HCT116 (cell line): ENCODE measurements at regions not wholly inside any gene's neighbourhood (a gene's known extent, or its start where the extent isn't known, plus 50 kb on each side); places are given as distances from the start of the nearest gene placed in this dataset.

Experiments
- CTCF ChIP-seq, 3 experiments: fragments of 200-600 bp in 1 of 3; sonication (generic) in 1 of 3; IDR thresholded peaks in 2 of 3; conservative IDR thresholded peaks in 1 of 3; 2 replicates each; pipeline ENCODE4 v1.5.1; 2012 to 2017; ENCODE audit warnings: low read depth in 2 of 3, low read length in 2 of 3, antibody characterized with exemption in 1 of 3, borderline replicate concordance in 1 of 3, control low read depth in 1 of 3, mild to moderate bottlenecking in 1 of 3, mixed read lengths in 1 of 3, mixed run types in 1 of 3, moderate library complexity in 1 of 3; ENCODE audit not compliant: insufficient read depth in 1 of 3
- EZH2 ChIP-seq: fragments of 200-600 bp; sonication (generic); IDR thresholded peaks from 2 replicates; pipeline ENCODE4 v1.6.1; 2017; ENCODE audit warnings: antibody characterized with exemption, mixed run types
- POLR2A ChIP-seq: IDR thresholded peaks from 2 replicates; pipeline ENCODE4 v1.7.0; 2011; ENCODE audit warnings: borderline replicate concordance; ENCODE audit not compliant: insufficient read depth, insufficient read length; ENCODE audit errors: extremely low read depth
- RAD21 ChIP-seq: IDR thresholded peaks from 2 replicates; pipeline ENCODE4 v1.6.1; 2012; ENCODE audit warnings: low read depth, mild to moderate bottlenecking
- SP1 ChIP-seq: IDR thresholded peaks from 2 replicates; pipeline ENCODE4 v1.6.1; 2012; ENCODE audit warnings: low read depth
- ZBTB33 ChIP-seq: IDR thresholded peaks from 2 replicates; pipeline ENCODE4 v1.6.1; 2011; ENCODE audit warnings: mild to moderate bottlenecking, low read length, moderate library complexity; ENCODE audit not compliant: insufficient replicate concordance; ENCODE audit errors: extremely low read depth
- ZNF274 ChIP-seq: fragments of 200-500 bp; sonication (Bioruptor generic); IDR thresholded peaks from 2 replicates; pipeline ENCODE4 v1.6.1; 2014; ENCODE audit warnings: mild to moderate bottlenecking, low read depth, low read length, inconsistent platforms
- TF ChIP-seq, protein P1 (sequence below): IDR thresholded peaks from 2 replicates; pipeline ENCODE4 v1.6.1; 2012; ENCODE audit warnings: low read depth

GRCh38 chr4:112015960-112016359 lies 129.3 kb upstream of the FAM241A start:
- TF ChIP-seq CTCF (IDR thresholded peaks at IDR 0.05 in 2 of 3, conservative IDR thresholded peaks at IDR 0.05 in 1 of 3; ENCODE audit: borderline replicate concordance in 1 of 3, insufficient read depth in 1 of 3, low read depth in 2 of 3, low read length in 2 of 3) (no peak), SP1 (no peak), EZH2 (no peak), ZNF274 (no peak), RAD21 (no peak), POLR2A (no peak), ZBTB33 (no peak)
- TF ChIP-seq, protein P1, sequence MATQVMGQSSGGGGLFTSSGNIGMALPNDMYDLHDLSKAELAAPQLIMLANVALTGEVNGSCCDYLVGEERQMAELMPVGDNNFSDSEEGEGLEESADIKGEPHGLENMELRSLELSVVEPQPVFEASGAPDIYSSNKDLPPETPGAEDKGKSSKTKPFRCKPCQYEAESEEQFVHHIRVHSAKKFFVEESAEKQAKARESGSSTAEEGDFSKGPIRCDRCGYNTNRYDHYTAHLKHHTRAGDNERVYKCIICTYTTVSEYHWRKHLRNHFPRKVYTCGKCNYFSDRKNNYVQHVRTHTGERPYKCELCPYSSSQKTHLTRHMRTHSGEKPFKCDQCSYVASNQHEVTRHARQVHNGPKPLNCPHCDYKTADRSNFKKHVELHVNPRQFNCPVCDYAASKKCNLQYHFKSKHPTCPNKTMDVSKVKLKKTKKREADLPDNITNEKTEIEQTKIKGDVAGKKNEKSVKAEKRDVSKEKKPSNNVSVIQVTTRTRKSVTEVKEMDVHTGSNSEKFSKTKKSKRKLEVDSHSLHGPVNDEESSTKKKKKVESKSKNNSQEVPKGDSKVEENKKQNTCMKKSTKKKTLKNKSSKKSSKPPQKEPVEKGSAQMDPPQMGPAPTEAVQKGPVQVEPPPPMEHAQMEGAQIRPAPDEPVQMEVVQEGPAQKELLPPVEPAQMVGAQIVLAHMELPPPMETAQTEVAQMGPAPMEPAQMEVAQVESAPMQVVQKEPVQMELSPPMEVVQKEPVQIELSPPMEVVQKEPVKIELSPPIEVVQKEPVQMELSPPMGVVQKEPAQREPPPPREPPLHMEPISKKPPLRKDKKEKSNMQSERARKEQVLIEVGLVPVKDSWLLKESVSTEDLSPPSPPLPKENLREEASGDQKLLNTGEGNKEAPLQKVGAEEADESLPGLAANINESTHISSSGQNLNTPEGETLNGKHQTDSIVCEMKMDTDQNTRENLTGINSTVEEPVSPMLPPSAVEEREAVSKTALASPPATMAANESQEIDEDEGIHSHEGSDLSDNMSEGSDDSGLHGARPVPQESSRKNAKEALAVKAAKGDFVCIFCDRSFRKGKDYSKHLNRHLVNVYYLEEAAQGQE, result no peak
